Nephron progenitor cell (in vitro differentiated cells): ENCODE measurements at regions not wholly inside any gene's neighbourhood (a gene's known extent, or its start where the extent isn't known, plus 50 kb on each side); places are given as distances from the start of the nearest gene placed in this dataset.

Experiments
- DNase-seq: peaks from one replicate; pipeline ENCODE4 v3.0.0; 2021
- H3K27ac Mint-ChIP-seq: 2 replicates; pipeline ENCODE4 v1.8.0; 2021; ENCODE audit warnings: mild to moderate bottlenecking, moderate library complexity, mixed read lengths
- H3K27me3 Mint-ChIP-seq: 2 replicates; pipeline ENCODE4 v1.8.0; 2021; ENCODE audit warnings: mild to moderate bottlenecking, low read depth, mixed read lengths; ENCODE audit not compliant: poor library complexity
- H3K36me3 Mint-ChIP-seq: 2 replicates; pipeline ENCODE4 v1.8.0; 2021; ENCODE audit warnings: low read depth, mixed read lengths
- H3K4me1 Mint-ChIP-seq: 2 replicates; pipeline ENCODE4 v1.8.0; 2021; ENCODE audit warnings: mixed read lengths
- H3K4me3 Mint-ChIP-seq: 2 replicates; pipeline ENCODE4 v1.8.0; 2021; ENCODE audit warnings: mild to moderate bottlenecking, moderate library complexity, mixed read lengths
- H3K9me3 Mint-ChIP-seq: 2 replicates; pipeline ENCODE4 v1.8.0; 2021; ENCODE audit warnings: mild to moderate bottlenecking, moderate library complexity, mixed read lengths
- TF ChIP-seq, protein P1 (sequence below): fragments of 200-600 bp; sonication (generic); IDR thresholded peaks from 2 replicates; pipeline ENCODE4 v1.5.0; 2021; ENCODE audit warnings: antibody characterized with exemption

DNA sequence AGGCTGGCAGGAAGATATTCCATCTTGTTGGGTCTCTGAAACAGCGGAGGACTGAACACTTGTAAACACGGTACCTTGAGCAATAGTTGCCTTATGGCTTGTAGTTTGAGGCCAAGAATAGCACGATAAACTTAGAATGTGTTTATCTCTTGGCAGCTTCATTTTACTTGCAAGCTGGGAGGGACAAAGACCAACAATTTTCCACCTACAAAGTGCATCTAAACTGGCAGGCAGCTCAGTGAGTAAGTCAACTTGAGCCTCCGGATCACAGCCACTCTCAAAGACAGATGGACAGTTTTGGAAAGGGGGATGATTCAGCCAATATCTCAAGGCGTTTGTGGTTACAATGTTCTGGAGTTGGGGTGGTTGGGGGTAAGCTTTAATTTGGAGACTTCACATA, 652.6 kb downstream of the CETN3 start:
- Mint-ChIP-seq H3K4me1 (no peaks in the 10 kb centered on the region), H3K9me3 (no peaks in the 10 kb centered on the region), H3K4me3 (no peak overlapping the region), H3K36me3 (no peaks in the 10 kb centered on the region), H3K27me3 (no peaks in the 10 kb centered on the region), H3K27ac (no peak overlapping the region)
- DNase-seq = no peak
- TF ChIP-seq, protein P1, sequence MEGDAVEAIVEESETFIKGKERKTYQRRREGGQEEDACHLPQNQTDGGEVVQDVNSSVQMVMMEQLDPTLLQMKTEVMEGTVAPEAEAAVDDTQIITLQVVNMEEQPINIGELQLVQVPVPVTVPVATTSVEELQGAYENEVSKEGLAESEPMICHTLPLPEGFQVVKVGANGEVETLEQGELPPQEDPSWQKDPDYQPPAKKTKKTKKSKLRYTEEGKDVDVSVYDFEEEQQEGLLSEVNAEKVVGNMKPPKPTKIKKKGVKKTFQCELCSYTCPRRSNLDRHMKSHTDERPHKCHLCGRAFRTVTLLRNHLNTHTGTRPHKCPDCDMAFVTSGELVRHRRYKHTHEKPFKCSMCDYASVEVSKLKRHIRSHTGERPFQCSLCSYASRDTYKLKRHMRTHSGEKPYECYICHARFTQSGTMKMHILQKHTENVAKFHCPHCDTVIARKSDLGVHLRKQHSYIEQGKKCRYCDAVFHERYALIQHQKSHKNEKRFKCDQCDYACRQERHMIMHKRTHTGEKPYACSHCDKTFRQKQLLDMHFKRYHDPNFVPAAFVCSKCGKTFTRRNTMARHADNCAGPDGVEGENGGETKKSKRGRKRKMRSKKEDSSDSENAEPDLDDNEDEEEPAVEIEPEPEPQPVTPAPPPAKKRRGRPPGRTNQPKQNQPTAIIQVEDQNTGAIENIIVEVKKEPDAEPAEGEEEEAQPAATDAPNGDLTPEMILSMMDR = no peak

GRCh38 chr5:89755024-89755423, 654.5 kb downstream of the CETN3 start:
- no peaks in the 10 kb centered on the region for H3K36me3 Mint-ChIP-seq
- H3K4me3 Mint-ChIP-seq = no peak overlapping the region
- no peaks in the 10 kb centered on the region for H3K9me3 Mint-ChIP-seq
- H3K4me1 Mint-ChIP-seq = no peaks in the 10 kb centered on the region
- TF ChIP-seq, protein P1 = no peak
- DNase-seq = no peak
- H3K27ac Mint-ChIP-seq = no peak overlapping the region
- H3K27me3 Mint-ChIP-seq = no peaks in the 10 kb centered on the region

DNA sequence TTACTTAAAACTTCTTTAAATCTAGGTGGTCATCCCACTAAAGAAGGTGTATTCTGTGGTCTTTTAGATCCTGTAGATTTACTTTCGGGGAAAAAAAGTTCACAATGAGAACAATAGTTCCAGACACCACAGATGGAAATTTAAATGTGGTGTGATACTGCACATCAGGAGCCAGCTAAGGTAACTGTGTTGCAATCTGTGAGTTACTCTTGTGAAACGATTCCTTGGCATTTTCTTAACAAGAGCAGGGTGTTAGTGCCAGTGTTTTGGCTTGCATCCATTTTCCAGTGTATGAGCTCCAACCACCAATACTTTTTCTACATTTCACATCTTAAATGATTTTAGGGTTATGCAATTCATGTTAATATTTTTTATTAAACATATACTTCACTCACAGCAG, 674.5 kb downstream of the CETN3 start:
- Mint-ChIP-seq H3K27ac (no peak overlapping the region), H3K27me3 (no peaks in the 10 kb centered on the region), H3K4me1 (no peaks in the 10 kb centered on the region), H3K9me3 (no peaks in the 10 kb centered on the region), H3K4me3 (no peak overlapping the region), H3K36me3 (no peaks in the 10 kb centered on the region)
- DNase-seq = no peak
- TF ChIP-seq, protein P1 = no peak

GRCh38 chr5:89733772-89734171, 675.8 kb downstream of the CETN3 start:
- no peaks in the 10 kb centered on the region for H3K27me3 Mint-ChIP-seq
- no peaks in the 10 kb centered on the region for H3K36me3 Mint-ChIP-seq
- TF ChIP-seq, protein P1 = no peak
- H3K27ac Mint-ChIP-seq = no peak overlapping the region
- no peaks in the 10 kb centered on the region for H3K9me3 Mint-ChIP-seq
- H3K4me1 Mint-ChIP-seq = no peaks in the 10 kb centered on the region
- DNase-seq = no peak
- no peak overlapping the region for H3K4me3 Mint-ChIP-seq

GRCh38 chr5:89729623-89730301, 679.8 kb downstream of the CETN3 start:
- Mint-ChIP-seq H3K27ac (peak overlapping the region; percentile 60), H3K4me1 (no peaks in the 10 kb centered on the region), H3K36me3 (no peaks in the 10 kb centered on the region), H3K4me3 (no peak overlapping the region), H3K9me3 (no peaks in the 10 kb centered on the region), H3K27me3 (no peaks in the 10 kb centered on the region)
- DNase-seq = no peak
- TF ChIP-seq, protein P1 = no peak

- H3K4me1 Mint-ChIP-seq = no peaks in the 10 kb centered on the region
- no peaks in the 10 kb centered on the region for H3K9me3 Mint-ChIP-seq
- no peaks in the 10 kb centered on the region for H3K27me3 Mint-ChIP-seq
- no peak for DNase-seq
- no peak overlapping the region for H3K27ac Mint-ChIP-seq
- TF ChIP-seq, protein P1 = no peak
- no peak overlapping the region for H3K4me3 Mint-ChIP-seq
- no peaks in the 10 kb centered on the region for H3K36me3 Mint-ChIP-seq
These were observed 680.8 kb downstream of the CETN3 start for GRCh38 chr5:89728750-89729149.
